Stimulated activated CD8-positive, alpha-beta memory T cell treated with anti-CD3 and anti-CD28 coated beads, Interleukin-15, amount 100 ng/mL, for 4 hours (primary cell): ENCODE measurements at regions not wholly inside any gene's neighbourhood (a gene's known extent, or its start where the extent isn't known, plus 50 kb on each side); places are given as distances from the start of the nearest gene placed in this dataset.

Experiments
- DNase-seq, 2 donors: peaks; one replicate each; pipeline ENCODE4 v3.0.0-alpha.2; 2020; ENCODE audit warnings: low read depth in 2 of 2

- no peak for DNase-seq
These were observed 102.7 kb upstream of the MAP1LC3B2 start for GRCh38 chr12:116456330-116457082.

GRCh38 chr12:116458492-116458891 is 100.7 kb upstream of the MAP1LC3B2 start:
- DNase-seq, result no peak

- no peak for DNase-seq
These were observed 99.9 kb upstream of the MAP1LC3B2 start for GRCh38 chr12:116459011-116459875.

GRCh38 chr12:116459916-116460663 is 99.1 kb upstream of the MAP1LC3B2 start:
- no peak for DNase-seq

- DNase-seq, result no peak
These were observed 98.1 kb upstream of the MAP1LC3B2 start for GRCh38 chr12:116461060-116461459.

- no peak for DNase-seq
These were observed 95.8 kb upstream of the MAP1LC3B2 start for GRCh38 chr12:116463366-116463765.

GRCh38 chr12:116465407-116465806 is 93.8 kb upstream of the MAP1LC3B2 start:
- no peak for DNase-seq

GRCh38 chr12:116465856-116466255 is 93.3 kb upstream of the MAP1LC3B2 start:
- DNase-seq, result no peak

- DNase-seq, result no peak
These were observed 92.6 kb upstream of the MAP1LC3B2 start for GRCh38 chr12:116466536-116466935.

- no peak for DNase-seq
These were observed 89.8 kb upstream of the MAP1LC3B2 start for GRCh38 chr12:116469344-116469743.

GRCh38 chr12:116471544-116471943 is 87.6 kb upstream of the MAP1LC3B2 start:
- DNase-seq, result no peak

- DNase-seq, result no peak
These were observed 87.0 kb upstream of the MAP1LC3B2 start for GRCh38 chr12:116472193-116472592.

GRCh38 chr12:116473416-116473815 is 85.8 kb upstream of the MAP1LC3B2 start:
- no peak for DNase-seq

GRCh38 chr12:116474331-116474730 is 84.8 kb upstream of the MAP1LC3B2 start:
- no peak for DNase-seq

GRCh38 chr12:116474899-116475298 is 84.3 kb upstream of the MAP1LC3B2 start:
- DNase-seq, result no peak

GRCh38 chr12:116476227-116476822 is 82.9 kb upstream of the MAP1LC3B2 start:
- no peak for DNase-seq

GRCh38 chr12:116478243-116478773 is 80.9 kb upstream of the MAP1LC3B2 start:
- DNase-seq, result no peak

- DNase-seq, result no peak
These were observed 78.9 kb upstream of the MAP1LC3B2 start for GRCh38 chr12:116480210-116480810.

- no peak for DNase-seq
These were observed 77.5 kb upstream of the MAP1LC3B2 start for GRCh38 chr12:116481726-116482125.

- no peak for DNase-seq
These were observed 77.0 kb upstream of the MAP1LC3B2 start for GRCh38 chr12:116482179-116482578.

GRCh38 chr12:116482859-116483258 is 76.3 kb upstream of the MAP1LC3B2 start:
- no peak for DNase-seq
